ENCODE measurements at regions not wholly inside any gene's neighbourhood (a gene's known extent, or its start where the extent isn't known, plus 50 kb on each side); places are given as distances from the start of the nearest gene placed in this dataset.

DNA sequence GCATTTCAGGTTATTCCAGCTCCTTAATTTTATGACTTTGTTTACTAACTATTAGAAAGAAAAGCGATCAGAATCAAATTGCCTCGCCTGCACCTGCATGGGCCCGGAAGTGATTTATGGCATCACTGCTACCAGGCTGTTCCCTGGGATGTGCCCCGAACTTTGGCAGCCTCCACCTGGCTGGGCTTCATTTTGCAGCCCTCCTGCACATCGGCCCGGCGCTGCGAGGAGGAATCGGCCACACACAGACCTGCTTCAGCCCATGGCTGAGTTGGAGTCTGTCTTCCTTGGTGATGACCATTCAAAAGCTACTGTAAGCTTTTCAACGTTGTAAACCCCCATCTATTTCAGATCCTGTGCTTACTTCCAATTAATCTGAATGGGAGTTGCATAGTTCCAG is 638.0 kb downstream of the RNF144A start:
- H3K9me2 ChIP-seq (replicated peaks; ENCODE audit: low read depth, low read length) = no peaks in the 10 kb centered on the region
- H3K4me3 ChIP-seq (ENCODE audit: low read length, poor library complexity, severe bottlenecking) = no peak overlapping the region
- H3F3A ChIP-seq (ENCODE audit: low read depth) = no peaks in the 10 kb centered on the region
- H3K4me2 ChIP-seq (ENCODE audit: low read depth, low read length, poor library complexity, severe bottlenecking) = no peak overlapping the region
- no peaks in the 10 kb centered on the region for H3K36me3 ChIP-seq (ENCODE audit: insufficient read depth, low read length)
- H4K20me1 ChIP-seq (ENCODE audit: insufficient read depth, low read length, poor library complexity, severe bottlenecking) = no peaks in the 10 kb centered on the region
- no peak overlapping the region for H2AFZ ChIP-seq (ENCODE audit: low read length)
- H3K27me3 ChIP-seq (ENCODE audit: insufficient read depth, low read length, poor library complexity, severe bottlenecking) = no peaks in the 10 kb centered on the region
- H3K79me2 ChIP-seq (ENCODE audit: insufficient read depth, low read length) = no peaks in the 10 kb centered on the region
- no peaks in the 10 kb centered on the region for H3K9me3 ChIP-seq (ENCODE audit: insufficient read depth, low read depth, low read length)
- no peaks in the 10 kb centered on the region for H3K4me1 ChIP-seq (ENCODE audit: insufficient read depth, low read length, poor library complexity, severe bottlenecking)
- no peak for TF ChIP-seq EZH2phosphoT487 (IDR thresholded peaks at IDR 0.05; ENCODE audit: borderline replicate concordance)
- TF ChIP-seq, protein P1, sequence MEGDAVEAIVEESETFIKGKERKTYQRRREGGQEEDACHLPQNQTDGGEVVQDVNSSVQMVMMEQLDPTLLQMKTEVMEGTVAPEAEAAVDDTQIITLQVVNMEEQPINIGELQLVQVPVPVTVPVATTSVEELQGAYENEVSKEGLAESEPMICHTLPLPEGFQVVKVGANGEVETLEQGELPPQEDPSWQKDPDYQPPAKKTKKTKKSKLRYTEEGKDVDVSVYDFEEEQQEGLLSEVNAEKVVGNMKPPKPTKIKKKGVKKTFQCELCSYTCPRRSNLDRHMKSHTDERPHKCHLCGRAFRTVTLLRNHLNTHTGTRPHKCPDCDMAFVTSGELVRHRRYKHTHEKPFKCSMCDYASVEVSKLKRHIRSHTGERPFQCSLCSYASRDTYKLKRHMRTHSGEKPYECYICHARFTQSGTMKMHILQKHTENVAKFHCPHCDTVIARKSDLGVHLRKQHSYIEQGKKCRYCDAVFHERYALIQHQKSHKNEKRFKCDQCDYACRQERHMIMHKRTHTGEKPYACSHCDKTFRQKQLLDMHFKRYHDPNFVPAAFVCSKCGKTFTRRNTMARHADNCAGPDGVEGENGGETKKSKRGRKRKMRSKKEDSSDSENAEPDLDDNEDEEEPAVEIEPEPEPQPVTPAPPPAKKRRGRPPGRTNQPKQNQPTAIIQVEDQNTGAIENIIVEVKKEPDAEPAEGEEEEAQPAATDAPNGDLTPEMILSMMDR (conservative IDR thresholded peaks at IDR 0.05; ENCODE audit: low read length) = no peak
- no peak overlapping the region for H3K9ac ChIP-seq (ENCODE audit: low read depth, low read length, poor library complexity, severe bottlenecking)

DNA sequence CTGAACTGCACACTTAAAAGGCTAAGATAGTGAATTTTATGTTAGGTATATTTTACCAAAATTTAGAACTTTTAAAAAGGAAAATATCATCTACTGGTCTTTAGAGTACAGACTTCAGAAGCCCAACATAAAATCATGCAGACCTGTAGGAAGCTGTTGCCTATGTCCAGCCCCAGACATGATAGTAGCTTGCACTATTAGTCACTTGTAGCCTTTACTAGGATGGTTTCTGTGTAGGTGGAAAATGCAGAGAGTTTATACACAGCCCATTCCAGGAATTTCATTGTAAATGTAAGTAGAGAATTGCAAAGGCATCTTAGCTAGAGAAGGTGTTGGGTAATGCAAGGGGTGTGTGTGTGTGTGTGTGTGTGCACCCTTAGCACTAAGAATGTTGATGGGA is 640.2 kb downstream of the RNF144A start:
- Histone ChIP-seq H2AFZ (ENCODE audit: low read length) (no peak overlapping the region), H3K27me3 (ENCODE audit: insufficient read depth, low read length, poor library complexity, severe bottlenecking) (no peaks in the 10 kb centered on the region), H3K9ac (ENCODE audit: low read depth, low read length, poor library complexity, severe bottlenecking) (no peak overlapping the region), H3F3A (ENCODE audit: low read depth) (no peaks in the 10 kb centered on the region), H4K20me1 (ENCODE audit: insufficient read depth, low read length, poor library complexity, severe bottlenecking) (no peaks in the 10 kb centered on the region), H3K79me2 (ENCODE audit: insufficient read depth, low read length) (no peaks in the 10 kb centered on the region), H3K9me3 (ENCODE audit: insufficient read depth, low read depth, low read length) (no peaks in the 10 kb centered on the region), H3K4me2 (ENCODE audit: low read depth, low read length, poor library complexity, severe bottlenecking) (no peak overlapping the region), H3K9me2 (replicated peaks; ENCODE audit: low read depth, low read length) (no peaks in the 10 kb centered on the region), H3K4me1 (ENCODE audit: insufficient read depth, low read length, poor library complexity, severe bottlenecking) (no peaks in the 10 kb centered on the region), H3K4me3 (ENCODE audit: low read length, poor library complexity, severe bottlenecking) (no peak overlapping the region), H3K36me3 (ENCODE audit: insufficient read depth, low read length) (no peaks in the 10 kb centered on the region)
- TF ChIP-seq, protein P1 (conservative IDR thresholded peaks at IDR 0.05; ENCODE audit: low read length) = no peak
- TF ChIP-seq EZH2phosphoT487 (IDR thresholded peaks at IDR 0.05; ENCODE audit: borderline replicate concordance) = no peak

DNA sequence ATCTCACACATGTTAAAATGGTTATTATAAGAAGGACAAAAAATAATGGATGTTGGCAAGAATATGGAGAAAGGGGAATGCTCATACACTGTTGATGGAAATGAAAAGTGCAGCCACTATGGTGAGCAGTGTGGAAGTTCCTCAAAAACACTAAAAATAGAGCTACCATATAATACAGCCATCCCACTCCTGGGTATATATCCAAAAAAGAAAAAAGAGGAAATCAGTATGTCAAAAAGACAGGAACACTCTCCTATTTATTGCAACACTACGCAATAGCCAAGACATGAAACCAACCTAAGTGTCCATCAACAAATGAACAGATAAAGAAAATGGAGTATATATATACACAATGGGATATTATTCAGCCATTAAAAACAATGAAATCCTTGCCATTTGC is 642.6 kb downstream of the RNF144A start:
- H3K79me2 ChIP-seq (ENCODE audit: insufficient read depth, low read length) = no peaks in the 10 kb centered on the region
- H2AFZ ChIP-seq (ENCODE audit: low read length) = no peak overlapping the region
- H3K9me3 ChIP-seq (ENCODE audit: insufficient read depth, low read depth, low read length) = no peaks in the 10 kb centered on the region
- H3K4me1 ChIP-seq (ENCODE audit: insufficient read depth, low read length, poor library complexity, severe bottlenecking) = no peaks in the 10 kb centered on the region
- H3K9ac ChIP-seq (ENCODE audit: low read depth, low read length, poor library complexity, severe bottlenecking) = no peak overlapping the region
- no peaks in the 10 kb centered on the region for H3K9me2 ChIP-seq (replicated peaks; ENCODE audit: low read depth, low read length)
- no peaks in the 10 kb centered on the region for H3K27me3 ChIP-seq (ENCODE audit: insufficient read depth, low read length, poor library complexity, severe bottlenecking)
- H3K36me3 ChIP-seq (ENCODE audit: insufficient read depth, low read length) = no peaks in the 10 kb centered on the region
- H3F3A ChIP-seq (ENCODE audit: low read depth) = no peaks in the 10 kb centered on the region
- TF ChIP-seq, protein P1 (conservative IDR thresholded peaks at IDR 0.05; ENCODE audit: low read length) = no peak
- H4K20me1 ChIP-seq (ENCODE audit: insufficient read depth, low read length, poor library complexity, severe bottlenecking) = no peaks in the 10 kb centered on the region
- no peak overlapping the region for H3K4me3 ChIP-seq (ENCODE audit: low read length, poor library complexity, severe bottlenecking)
- H3K4me2 ChIP-seq (ENCODE audit: low read depth, low read length, poor library complexity, severe bottlenecking) = no peak overlapping the region

All from Loucy (cell line).